ENCODE measurements at regions not wholly inside any gene's neighbourhood (a gene's known extent, or its start where the extent isn't known, plus 50 kb on each side); places are given as distances from the start of the nearest gene placed in this dataset.
"Not testable (repeated sequence)": the region's sequence is repeated elsewhere in the genome, so short reads cannot be mapped to it uniquely, and the experiment has no call there.

DNA sequence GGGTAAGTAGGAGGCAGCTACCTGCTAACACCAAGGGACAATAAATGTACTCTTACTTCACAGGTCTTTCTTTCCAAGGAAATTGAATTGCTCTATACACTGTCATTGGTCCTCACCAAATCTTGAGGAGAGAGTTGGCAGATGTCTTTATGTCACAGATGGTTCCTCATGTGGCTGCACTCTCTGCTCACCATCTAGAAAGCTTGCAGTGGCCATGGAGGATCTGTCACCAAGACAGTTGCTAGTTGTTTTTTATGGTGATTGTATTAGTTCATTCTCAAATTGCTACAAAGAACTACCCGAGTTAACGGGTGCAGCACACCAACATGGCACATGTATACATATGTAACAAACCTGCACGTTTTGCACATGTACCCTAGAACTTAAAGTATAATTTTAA, 613.3 kb downstream of the CENPC start:
- TF ChIP-seq, protein P1, sequence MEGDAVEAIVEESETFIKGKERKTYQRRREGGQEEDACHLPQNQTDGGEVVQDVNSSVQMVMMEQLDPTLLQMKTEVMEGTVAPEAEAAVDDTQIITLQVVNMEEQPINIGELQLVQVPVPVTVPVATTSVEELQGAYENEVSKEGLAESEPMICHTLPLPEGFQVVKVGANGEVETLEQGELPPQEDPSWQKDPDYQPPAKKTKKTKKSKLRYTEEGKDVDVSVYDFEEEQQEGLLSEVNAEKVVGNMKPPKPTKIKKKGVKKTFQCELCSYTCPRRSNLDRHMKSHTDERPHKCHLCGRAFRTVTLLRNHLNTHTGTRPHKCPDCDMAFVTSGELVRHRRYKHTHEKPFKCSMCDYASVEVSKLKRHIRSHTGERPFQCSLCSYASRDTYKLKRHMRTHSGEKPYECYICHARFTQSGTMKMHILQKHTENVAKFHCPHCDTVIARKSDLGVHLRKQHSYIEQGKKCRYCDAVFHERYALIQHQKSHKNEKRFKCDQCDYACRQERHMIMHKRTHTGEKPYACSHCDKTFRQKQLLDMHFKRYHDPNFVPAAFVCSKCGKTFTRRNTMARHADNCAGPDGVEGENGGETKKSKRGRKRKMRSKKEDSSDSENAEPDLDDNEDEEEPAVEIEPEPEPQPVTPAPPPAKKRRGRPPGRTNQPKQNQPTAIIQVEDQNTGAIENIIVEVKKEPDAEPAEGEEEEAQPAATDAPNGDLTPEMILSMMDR (IDR thresholded peaks at IDR 0.05; ENCODE audit: insufficient read depth, low read depth, low read length) = not testable (repeated sequence)
- TF ChIP-seq EZH2 (IDR thresholded peaks at IDR 0.05; ENCODE audit: insufficient read depth, low read length) = not testable (repeated sequence)

Measured in astrocyte (in vitro differentiated cells and primary cell).